HG03442 (cell line): ENCODE measurements at regions not wholly inside any gene's neighbourhood (a gene's known extent, or its start where the extent isn't known, plus 50 kb on each side); places are given as distances from the start of the nearest gene placed in this dataset.
A peak's percentile ranks its signal among the peaks of the same experiment; 100 is the strongest.

Source experiments
- ATAC-seq: cut with Tn5 transposase; IDR thresholded peaks from one replicate; pipeline ENCODE4 v1.9.1; 2021; ENCODE audit warnings: mild to moderate bottlenecking, moderate library complexity; ENCODE audit not compliant: unreplicated experiment

GRCh38 chr4:4775493-4776004 lies 83.9 kb upstream of the MSX1 start:
- no peak for ATAC-seq

- no peak for ATAC-seq
Observed at GRCh38 chr4:4772534-4772933, 86.9 kb upstream of the MSX1 start.

GRCh38 chr4:4771160-4771559 lies 88.3 kb upstream of the MSX1 start:
- ATAC-seq: no peak

- ATAC-seq: no peak
Observed at GRCh38 chr4:4770610-4771009, 88.9 kb upstream of the MSX1 start.

- ATAC-seq: no peak
Observed at GRCh38 chr4:4766564-4766963, 92.9 kb upstream of the MSX1 start.

- ATAC-seq: no peak
Observed at GRCh38 chr4:4765811-4766210, 93.7 kb upstream of the MSX1 start.

- no peak for ATAC-seq
Observed at GRCh38 chr4:4764558-4764905, 94.9 kb upstream of the MSX1 start.

GRCh38 chr4:4763822-4764557 lies 95.5 kb upstream of the MSX1 start:
- no peak for ATAC-seq

GRCh38 chr4:4762909-4763821 lies 96.3 kb upstream of the MSX1 start:
- ATAC-seq: peak; percentile 90

- no peak for ATAC-seq
Observed at GRCh38 chr4:4762300-4762699, 97.2 kb upstream of the MSX1 start.

- ATAC-seq: no peak
Observed at GRCh38 chr4:4761128-4761982, 98.1 kb upstream of the MSX1 start.

GRCh38 chr4:4759883-4760282 lies 99.6 kb upstream of the MSX1 start:
- ATAC-seq: no peak

GRCh38 chr4:4759232-4759631 lies 100.2 kb upstream of the MSX1 start:
- ATAC-seq: no peak

- ATAC-seq: peak; percentile 31
Observed at GRCh38 chr4:4758681-4759080, 100.8 kb upstream of the MSX1 start.

- no peak for ATAC-seq
Observed at GRCh38 chr4:4755306-4755705, 104.2 kb upstream of the MSX1 start.

GRCh38 chr4:4754641-4755040 lies 104.8 kb upstream of the MSX1 start:
- ATAC-seq: no peak

- no peak for ATAC-seq
Observed at GRCh38 chr4:4753643-4754042, 105.8 kb upstream of the MSX1 start.

- no peak for ATAC-seq
Observed at GRCh38 chr4:4752576-4753401, 106.7 kb upstream of the MSX1 start.

GRCh38 chr4:4752025-4752424 lies 107.4 kb upstream of the MSX1 start:
- ATAC-seq: no peak

- no peak for ATAC-seq
Observed at GRCh38 chr4:4750187-4750586, 109.3 kb upstream of the MSX1 start.
